Liver (tissue), 8 donors: ENCODE measurements at regions not wholly inside any gene's neighbourhood (a gene's known extent, or its start where the extent isn't known, plus 50 kb on each side); places are given as distances from the start of the nearest gene placed in this dataset.

ENCODE experiments used
- DNase-seq: peaks from one replicate; pipeline ENCODE4 v3.0.0-alpha.2; 2017; ENCODE audit warnings: low spot score
- H3K27ac ChIP-seq, 2 donors: one replicate each; pipeline ENCODE4 v1.7.0; 2013; ENCODE audit warnings: inconsistent platforms in 2 of 2, low read length in 2 of 2, control low read depth in 1 of 2, low read depth in 1 of 2, mild to moderate bottlenecking in 1 of 2
- H3K27me3 ChIP-seq, 4 donors: one replicate each; pipeline versions ENCODE4 v1.6.1 to v1.7.0; 2013; ENCODE audit warnings: low read length in 3 of 4, inconsistent platforms in 1 of 4, mild to moderate bottlenecking in 1 of 4, moderate library complexity in 1 of 4; ENCODE audit not compliant: control insufficient read depth in 4 of 4, insufficient read depth in 4 of 4
- H3K36me3 ChIP-seq, 4 donors: one replicate each; pipeline versions ENCODE4 v1.6.1 to v1.7.0; 2013; ENCODE audit warnings: low read length in 3 of 4, mild to moderate bottlenecking in 3 of 4, low read depth in 1 of 4, moderate library complexity in 1 of 4; ENCODE audit not compliant: control insufficient read depth in 4 of 4, insufficient read depth in 3 of 4
- H3K4me1 ChIP-seq, 4 donors: one replicate each; pipeline versions ENCODE4 v1.6.1 to v1.7.0; 2013; ENCODE audit warnings: low read length in 3 of 4, mild to moderate bottlenecking in 3 of 4, moderate library complexity in 1 of 4; ENCODE audit not compliant: control insufficient read depth in 4 of 4, insufficient read depth in 4 of 4
- H3K4me3 ChIP-seq, 3 donors: one replicate each; pipeline versions ENCODE4 v1.6.1 to v1.7.0; 2013; ENCODE audit warnings: low read length in 3 of 3, control low read depth in 1 of 3, low read depth in 1 of 3, mild to moderate bottlenecking in 1 of 3
- H3K9ac ChIP-seq, 2 donors: one replicate each; pipeline ENCODE4 v1.7.0; 2013; ENCODE audit warnings: low read length in 2 of 2, mild to moderate bottlenecking in 2 of 2, moderate library complexity in 2 of 2, control low read depth in 1 of 2, low read depth in 1 of 2
- H3K9me3 ChIP-seq, 4 donors: one replicate each; pipeline versions ENCODE4 v1.6.1 to v1.7.0; 2013; ENCODE audit warnings: low read length in 3 of 4; ENCODE audit not compliant: control insufficient read depth in 4 of 4
- EGR1 ChIP-seq, 2 donors: IDR thresholded peaks; 2 replicates each; pipeline ENCODE4 v1.6.1; 2016 to 2018; ENCODE audit warnings: antibody characterized with exemption in 2 of 2, low read depth in 2 of 2
- FOXA1 ChIP-seq: IDR thresholded peaks from 2 replicates; pipeline ENCODE4 v1.6.1; 2016; ENCODE audit warnings: antibody characterized with exemption
- FOXA2 ChIP-seq: IDR thresholded peaks from 2 replicates; pipeline ENCODE4 v1.6.1; 2016; ENCODE audit warnings: antibody characterized with exemption
- GABPA ChIP-seq, 2 donors: IDR thresholded peaks in 1 of 2; conservative IDR thresholded peaks in 1 of 2; 2 replicates each; pipeline ENCODE4 v1.6.1; 2016; ENCODE audit warnings: antibody characterized with exemption in 2 of 2, mild to moderate bottlenecking in 1 of 2, moderate library complexity in 1 of 2
- HNF4A ChIP-seq, 2 donors: conservative IDR thresholded peaks; 2 replicates each; pipeline ENCODE4 v1.6.1; 2016; ENCODE audit warnings: antibody characterized with exemption in 2 of 2, mild to moderate bottlenecking in 2 of 2
- HNF4G ChIP-seq: IDR thresholded peaks from 2 replicates; pipeline ENCODE4 v1.6.1; 2016; ENCODE audit warnings: antibody characterized with exemption
- JUND ChIP-seq, 2 donors: IDR thresholded peaks; 2 replicates each; pipeline ENCODE4 v1.6.1; 2016; ENCODE audit warnings: antibody characterized with exemption in 2 of 2
- NR2F2 ChIP-seq: IDR thresholded peaks from 2 replicates; pipeline ENCODE4 v1.6.1; 2016; ENCODE audit warnings: antibody characterized with exemption
- RAD21 ChIP-seq, 2 donors: IDR thresholded peaks; 2 replicates each; pipeline ENCODE4 v1.6.1; 2016; ENCODE audit warnings: antibody characterized with exemption in 2 of 2, mild to moderate bottlenecking in 2 of 2
- RXRA ChIP-seq, 2 donors: IDR thresholded peaks; 2 replicates each; pipeline ENCODE4 v1.6.1; 2017 to 2018; ENCODE audit warnings: antibody characterized with exemption in 2 of 2, mild to moderate bottlenecking in 1 of 2
- SP1 ChIP-seq: IDR thresholded peaks from 2 replicates; pipeline ENCODE4 v1.6.1; 2018; ENCODE audit warnings: antibody characterized with exemption, mild to moderate bottlenecking
- TAF1 ChIP-seq: conservative IDR thresholded peaks from 2 replicates; pipeline ENCODE4 v1.6.1; 2016; ENCODE audit warnings: antibody characterized with exemption, mild to moderate bottlenecking
- YY1 ChIP-seq: IDR thresholded peaks from 2 replicates; pipeline ENCODE4 v1.6.1; 2016; ENCODE audit warnings: antibody characterized with exemption, mild to moderate bottlenecking
- WGBS: extraction: QIAGEN DNeasy Blood & Tissue Kit; methylation state at CpG from one replicate; pipeline ENCODE4 v1.1.7; 2013; 5-methylcytosine and 5-hydroxymethylcytosine counted together
- TF ChIP-seq, protein P1 (sequence below): IDR thresholded peaks from 2 replicates; pipeline ENCODE4 v1.6.1; 2016; ENCODE audit warnings: antibody characterized with exemption
- TF ChIP-seq, protein P2 (sequence below): IDR thresholded peaks from 2 replicates; pipeline ENCODE4 v1.6.1; 2016; ENCODE audit warnings: antibody characterized with exemption
- TF ChIP-seq, protein P3 (sequence below): fragments of 150-350 bp; IDR thresholded peaks from 2 replicates; pipeline ENCODE4 v1.5.1; 2017; ENCODE audit warnings: improper control_type of control experiment, low read depth, low read length; ENCODE audit not compliant: missing input control
- TF ChIP-seq, protein P4 (sequence below): IDR thresholded peaks from 2 replicates; pipeline ENCODE4 v1.6.1; 2016; ENCODE audit warnings: antibody characterized with exemption
- TF ChIP-seq, protein P5 (sequence below): IDR thresholded peaks from 2 replicates; pipeline ENCODE4 v1.6.1; 2016; ENCODE audit warnings: antibody characterized with exemption, mild to moderate bottlenecking
- donor health status: healthy.
- donor health status: healthy.
- donor health status: healthy.
- donor health status: healthy.
- donor health status: healthy.

DNA sequence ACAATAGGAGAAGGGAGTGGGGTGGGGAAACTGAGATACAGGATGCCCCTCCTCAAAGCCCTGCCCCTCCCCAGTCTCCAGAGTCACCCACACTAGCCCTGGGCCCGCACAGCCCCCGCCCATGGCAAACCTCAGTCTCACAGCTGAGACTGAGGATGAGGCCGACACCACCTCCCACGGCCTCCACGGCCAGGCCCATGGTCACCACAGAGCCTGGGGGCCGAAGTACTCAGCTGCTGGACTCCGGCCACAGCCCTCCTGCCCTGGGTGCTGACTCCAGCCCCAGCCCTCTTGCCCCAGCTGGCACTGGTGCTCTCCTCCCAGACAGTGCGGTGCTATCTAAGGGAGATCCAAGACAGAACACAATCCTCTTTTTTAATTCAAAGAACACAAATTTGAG lies 176.1 kb downstream of the TTLL2 start:
- Histone ChIP-seq H3K9ac (no peak overlapping the region), H3K4me1 (peaks cover 24 to 55% (median 44%) of the 10 kb centered on the region in 4 donors), H3K9me3 (no peaks in the 10 kb centered on the region), H3K4me3 (no peak overlapping the region), H3K36me3 (no peaks in the 10 kb centered on the region), H3K27me3 (no peaks in the 10 kb centered on the region), H3K27ac (peak overlapping the region; percentile 28 to 44)
- 73% methylated on average over 8 of the region's 8 CpGs for WGBS
- TF ChIP-seq, protein P1, sequence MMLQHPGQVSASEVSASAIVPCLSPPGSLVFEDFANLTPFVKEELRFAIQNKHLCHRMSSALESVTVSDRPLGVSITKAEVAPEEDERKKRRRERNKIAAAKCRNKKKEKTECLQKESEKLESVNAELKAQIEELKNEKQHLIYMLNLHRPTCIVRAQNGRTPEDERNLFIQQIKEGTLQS, result no peak
- no peak for TF ChIP-seq FOXA2
- TF ChIP-seq GABPA (IDR thresholded peaks at IDR 0.05 in 1 of 2, conservative IDR thresholded peaks at IDR 0.05 in 1 of 2), result no peak
- TF ChIP-seq, protein P2, sequence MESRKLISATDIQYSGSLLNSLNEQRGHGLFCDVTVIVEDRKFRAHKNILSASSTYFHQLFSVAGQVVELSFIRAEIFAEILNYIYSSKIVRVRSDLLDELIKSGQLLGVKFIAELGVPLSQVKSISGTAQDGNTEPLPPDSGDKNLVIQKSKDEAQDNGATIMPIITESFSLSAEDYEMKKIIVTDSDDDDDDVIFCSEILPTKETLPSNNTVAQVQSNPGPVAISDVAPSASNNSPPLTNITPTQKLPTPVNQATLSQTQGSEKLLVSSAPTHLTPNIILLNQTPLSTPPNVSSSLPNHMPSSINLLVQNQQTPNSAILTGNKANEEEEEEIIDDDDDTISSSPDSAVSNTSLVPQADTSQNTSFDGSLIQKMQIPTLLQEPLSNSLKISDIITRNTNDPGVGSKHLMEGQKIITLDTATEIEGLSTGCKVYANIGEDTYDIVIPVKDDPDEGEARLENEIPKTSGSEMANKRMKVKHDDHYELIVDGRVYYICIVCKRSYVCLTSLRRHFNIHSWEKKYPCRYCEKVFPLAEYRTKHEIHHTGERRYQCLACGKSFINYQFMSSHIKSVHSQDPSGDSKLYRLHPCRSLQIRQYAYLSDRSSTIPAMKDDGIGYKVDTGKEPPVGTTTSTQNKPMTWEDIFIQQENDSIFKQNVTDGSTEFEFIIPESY, result no peak
- TF ChIP-seq JUND (IDR thresholded peaks at IDR 0.05), result no peak
- peak in 1 of 2 donors; percentile 26 for TF ChIP-seq HNF4A (conservative IDR thresholded peaks at IDR 0.05)
- DNase-seq, result no peak

DNA sequence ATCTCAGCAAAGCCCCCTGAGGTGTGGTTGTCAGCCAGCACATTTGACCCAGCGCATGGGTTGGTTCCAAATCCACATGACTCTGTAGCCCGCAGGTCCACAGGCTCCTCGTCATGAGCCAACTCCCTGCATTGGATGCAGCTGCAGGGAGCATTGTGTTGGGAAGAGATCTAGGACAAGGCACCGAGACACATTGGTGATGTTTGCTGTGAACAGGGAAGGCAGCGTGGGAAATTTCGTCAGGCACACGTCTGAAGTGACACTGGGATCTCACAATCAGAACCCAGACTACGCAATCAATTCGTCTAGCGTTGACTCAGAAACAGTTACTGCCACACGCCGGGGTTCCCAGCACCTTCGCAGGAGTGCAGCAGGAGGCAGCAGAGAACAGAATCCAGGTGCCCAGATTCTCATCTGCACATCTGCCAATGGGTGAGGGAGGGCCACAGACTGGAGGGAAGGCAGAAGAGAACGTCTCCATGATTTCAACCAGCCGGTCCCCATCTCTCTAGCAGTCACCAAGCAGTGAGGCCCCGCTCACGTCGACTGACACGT lies 177.0 kb downstream of the TTLL2 start:
- peaks cover 20 to 54% (median 34%) of the 10 kb centered on the region in 4 donors for H3K4me1 ChIP-seq
- no peak overlapping the region for H3K4me3 ChIP-seq
- WGBS, result 52% methylated on average over 19 of the region's 19 CpGs
- DNase-seq, result no peak
- H3K36me3 ChIP-seq, result no peaks in the 10 kb centered on the region
- no peak overlapping the region for H3K9ac ChIP-seq
- no peaks in the 10 kb centered on the region for H3K9me3 ChIP-seq
- H3K27me3 ChIP-seq, result no peaks in the 10 kb centered on the region
- TF ChIP-seq RAD21 (IDR thresholded peaks at IDR 0.05) (peak; percentile 93 to 97), GABPA (IDR thresholded peaks at IDR 0.05 in 1 of 2, conservative IDR thresholded peaks at IDR 0.05 in 1 of 2) (no peak), SP1 (peak; percentile 65), FOXA1 (no peak), YY1 (no peak), HNF4G (peak; percentile 48), NR2F2 (no peak), EGR1 (IDR thresholded peaks at IDR 0.05; ENCODE audit: low read depth in 2 of 2) (no peak), FOXA2 (no peak), TAF1 (no peak), RXRA (IDR thresholded peaks at IDR 0.05) (peak; percentile 70 to 79), JUND (IDR thresholded peaks at IDR 0.05) (no peak), HNF4A (conservative IDR thresholded peaks at IDR 0.05) (peak; percentile 50 to 66)
- TF ChIP-seq, protein P2, result no peak
- TF ChIP-seq, protein P3, sequence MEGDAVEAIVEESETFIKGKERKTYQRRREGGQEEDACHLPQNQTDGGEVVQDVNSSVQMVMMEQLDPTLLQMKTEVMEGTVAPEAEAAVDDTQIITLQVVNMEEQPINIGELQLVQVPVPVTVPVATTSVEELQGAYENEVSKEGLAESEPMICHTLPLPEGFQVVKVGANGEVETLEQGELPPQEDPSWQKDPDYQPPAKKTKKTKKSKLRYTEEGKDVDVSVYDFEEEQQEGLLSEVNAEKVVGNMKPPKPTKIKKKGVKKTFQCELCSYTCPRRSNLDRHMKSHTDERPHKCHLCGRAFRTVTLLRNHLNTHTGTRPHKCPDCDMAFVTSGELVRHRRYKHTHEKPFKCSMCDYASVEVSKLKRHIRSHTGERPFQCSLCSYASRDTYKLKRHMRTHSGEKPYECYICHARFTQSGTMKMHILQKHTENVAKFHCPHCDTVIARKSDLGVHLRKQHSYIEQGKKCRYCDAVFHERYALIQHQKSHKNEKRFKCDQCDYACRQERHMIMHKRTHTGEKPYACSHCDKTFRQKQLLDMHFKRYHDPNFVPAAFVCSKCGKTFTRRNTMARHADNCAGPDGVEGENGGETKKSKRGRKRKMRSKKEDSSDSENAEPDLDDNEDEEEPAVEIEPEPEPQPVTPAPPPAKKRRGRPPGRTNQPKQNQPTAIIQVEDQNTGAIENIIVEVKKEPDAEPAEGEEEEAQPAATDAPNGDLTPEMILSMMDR, result peak; percentile 82
- TF ChIP-seq, protein P1, result peak; percentile 45
- TF ChIP-seq, protein P4, sequence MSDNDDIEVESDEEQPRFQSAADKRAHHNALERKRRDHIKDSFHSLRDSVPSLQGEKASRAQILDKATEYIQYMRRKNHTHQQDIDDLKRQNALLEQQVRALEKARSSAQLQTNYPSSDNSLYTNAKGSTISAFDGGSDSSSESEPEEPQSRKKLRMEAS, result no peak
- TF ChIP-seq, protein P5, sequence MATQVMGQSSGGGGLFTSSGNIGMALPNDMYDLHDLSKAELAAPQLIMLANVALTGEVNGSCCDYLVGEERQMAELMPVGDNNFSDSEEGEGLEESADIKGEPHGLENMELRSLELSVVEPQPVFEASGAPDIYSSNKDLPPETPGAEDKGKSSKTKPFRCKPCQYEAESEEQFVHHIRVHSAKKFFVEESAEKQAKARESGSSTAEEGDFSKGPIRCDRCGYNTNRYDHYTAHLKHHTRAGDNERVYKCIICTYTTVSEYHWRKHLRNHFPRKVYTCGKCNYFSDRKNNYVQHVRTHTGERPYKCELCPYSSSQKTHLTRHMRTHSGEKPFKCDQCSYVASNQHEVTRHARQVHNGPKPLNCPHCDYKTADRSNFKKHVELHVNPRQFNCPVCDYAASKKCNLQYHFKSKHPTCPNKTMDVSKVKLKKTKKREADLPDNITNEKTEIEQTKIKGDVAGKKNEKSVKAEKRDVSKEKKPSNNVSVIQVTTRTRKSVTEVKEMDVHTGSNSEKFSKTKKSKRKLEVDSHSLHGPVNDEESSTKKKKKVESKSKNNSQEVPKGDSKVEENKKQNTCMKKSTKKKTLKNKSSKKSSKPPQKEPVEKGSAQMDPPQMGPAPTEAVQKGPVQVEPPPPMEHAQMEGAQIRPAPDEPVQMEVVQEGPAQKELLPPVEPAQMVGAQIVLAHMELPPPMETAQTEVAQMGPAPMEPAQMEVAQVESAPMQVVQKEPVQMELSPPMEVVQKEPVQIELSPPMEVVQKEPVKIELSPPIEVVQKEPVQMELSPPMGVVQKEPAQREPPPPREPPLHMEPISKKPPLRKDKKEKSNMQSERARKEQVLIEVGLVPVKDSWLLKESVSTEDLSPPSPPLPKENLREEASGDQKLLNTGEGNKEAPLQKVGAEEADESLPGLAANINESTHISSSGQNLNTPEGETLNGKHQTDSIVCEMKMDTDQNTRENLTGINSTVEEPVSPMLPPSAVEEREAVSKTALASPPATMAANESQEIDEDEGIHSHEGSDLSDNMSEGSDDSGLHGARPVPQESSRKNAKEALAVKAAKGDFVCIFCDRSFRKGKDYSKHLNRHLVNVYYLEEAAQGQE, result no peak
- no peak overlapping the region for H3K27ac ChIP-seq
